NCI-H2171 (cell line): ENCODE measurements at regions not wholly inside any gene's neighbourhood (a gene's known extent, or its start where the extent isn't known, plus 50 kb on each side); places are given as distances from the start of the nearest gene placed in this dataset.
"Not testable (repeated sequence)": the region's sequence is repeated elsewhere in the genome, so short reads cannot be mapped to it uniquely, and the experiment has no call there.

Experiments
- DNase-seq: peaks from one replicate; lab custom pipeline; 2025; lab: John Stamatoyannopoulos, UW

DNA sequence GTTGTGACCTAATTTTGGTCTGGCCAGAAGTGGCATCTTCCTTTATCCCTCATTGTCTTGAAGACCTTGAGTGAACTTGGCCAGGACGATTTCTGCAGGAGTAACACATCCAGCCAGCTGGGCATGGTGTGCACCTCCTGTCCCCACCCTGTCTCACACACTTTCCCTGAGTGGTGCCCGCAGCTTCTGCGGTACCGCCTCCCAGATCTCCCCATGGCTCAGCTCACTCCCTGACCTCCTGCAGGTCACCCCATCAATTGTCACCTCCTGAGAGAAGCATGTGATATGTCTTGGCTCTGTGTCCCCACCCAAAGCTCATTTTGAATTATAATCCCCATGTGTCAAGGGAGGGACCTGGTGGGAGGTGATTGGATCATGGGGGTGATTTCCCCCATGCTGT is 50.2 kb upstream of the TP53I11 start:
- DNase-seq: no peak

GRCh38 chr11:45001466-45002165 is 50.9 kb upstream of the TP53I11 start:
- no peak for DNase-seq

DNA sequence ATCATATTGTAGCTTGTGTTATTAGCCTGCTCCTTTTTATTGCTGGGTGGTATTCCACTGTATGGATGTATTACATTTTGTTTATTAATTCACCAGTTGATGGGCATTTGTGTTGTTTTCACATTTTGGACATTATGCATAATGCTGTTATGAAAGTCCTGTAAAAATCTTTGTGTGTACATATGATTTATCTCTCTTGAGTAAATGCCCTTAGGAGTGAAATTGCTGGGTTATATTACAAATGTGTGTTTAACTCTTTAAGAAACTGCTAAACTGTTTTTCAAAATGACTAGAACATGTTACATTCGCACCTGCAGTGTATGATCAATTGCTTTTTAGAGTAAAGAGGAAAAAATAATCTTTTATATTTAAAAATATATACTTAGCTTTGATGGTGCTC is 54.4 kb upstream of the TP53I11 start:
- no peak for DNase-seq

GRCh38 chr11:45007011-45007410 is 56.3 kb upstream of the TP53I11 start:
- no peak for DNase-seq

GRCh38 chr11:45015983-45016382 is 65.3 kb upstream of the TP53I11 start:
- not testable (repeated sequence) for DNase-seq

DNA sequence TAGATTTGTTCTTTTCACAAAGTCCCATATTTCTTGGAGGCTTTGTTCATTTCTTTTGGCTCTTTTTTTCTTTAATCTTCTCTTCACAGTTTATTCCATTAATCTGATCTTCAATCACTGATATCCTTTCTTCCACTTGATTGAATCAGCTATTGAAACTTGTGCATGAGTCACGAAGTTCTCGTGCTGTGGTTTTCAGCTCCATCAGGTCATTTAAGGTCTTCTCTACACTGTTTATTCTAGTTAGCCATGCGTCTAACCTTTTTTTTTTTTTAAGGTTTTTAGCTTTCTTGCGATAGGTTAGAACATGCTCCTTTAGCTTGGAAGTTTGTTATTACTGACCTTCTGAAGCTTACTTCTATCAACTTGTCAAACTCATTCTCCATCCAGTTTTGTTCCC is 65.8 kb upstream of the TP53I11 start:
- not testable (repeated sequence) for DNase-seq

DNA sequence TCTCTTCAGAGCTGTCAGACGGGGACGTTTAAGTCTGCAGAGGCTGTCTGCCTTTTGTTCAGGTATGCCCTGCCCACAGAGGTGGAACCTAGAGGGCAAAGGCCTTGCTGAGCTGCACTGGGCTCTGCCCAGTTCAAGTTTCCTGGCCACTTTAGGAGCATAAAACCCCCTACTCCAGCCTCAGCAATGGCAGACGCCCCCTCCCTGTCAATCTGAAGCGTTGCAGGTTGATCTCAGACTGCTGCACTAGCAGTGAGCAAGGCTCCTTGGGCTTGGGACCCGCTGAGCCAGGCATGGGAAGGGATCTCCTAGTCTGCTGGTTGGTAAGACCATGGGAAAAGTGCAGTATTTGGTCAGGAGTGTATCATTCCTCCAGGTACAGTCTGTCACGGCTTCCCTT is 66.6 kb upstream of the TP53I11 start:
- DNase-seq: no peak

- DNase-seq: no peak
These were observed 70.3 kb upstream of the TP53I11 start for GRCh38 chr11:45021001-45021400.

DNA sequence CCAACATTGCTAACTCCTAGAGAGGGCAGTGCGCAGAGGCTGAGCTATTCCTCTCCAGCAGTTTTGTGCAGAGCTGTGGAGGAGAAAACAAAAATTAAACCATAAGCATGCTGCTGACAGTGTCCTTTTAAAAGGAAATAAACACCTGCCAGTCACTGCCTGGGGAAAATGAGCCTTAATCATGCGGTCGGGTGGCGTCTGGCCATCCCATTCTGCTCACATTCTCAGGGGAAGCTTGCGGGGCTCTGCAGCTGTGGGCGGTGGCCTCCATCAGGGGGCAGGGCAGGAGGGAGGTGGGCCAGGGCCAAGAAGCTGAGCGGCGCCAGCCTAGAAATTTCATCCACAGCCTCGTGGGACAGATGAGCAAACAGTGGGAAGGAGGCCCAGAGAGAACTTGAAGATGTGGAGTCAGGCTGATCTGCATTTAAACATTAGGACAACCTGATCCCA is 71.0 kb upstream of the TP53I11 start:
- peak; percentile 78 for DNase-seq

GRCh38 chr11:45022294-45023064 is 71.8 kb upstream of the TP53I11 start:
- no peak for DNase-seq

GRCh38 chr11:45023065-45023365 is 72.3 kb upstream of the TP53I11 start:
- no peak for DNase-seq

DNA sequence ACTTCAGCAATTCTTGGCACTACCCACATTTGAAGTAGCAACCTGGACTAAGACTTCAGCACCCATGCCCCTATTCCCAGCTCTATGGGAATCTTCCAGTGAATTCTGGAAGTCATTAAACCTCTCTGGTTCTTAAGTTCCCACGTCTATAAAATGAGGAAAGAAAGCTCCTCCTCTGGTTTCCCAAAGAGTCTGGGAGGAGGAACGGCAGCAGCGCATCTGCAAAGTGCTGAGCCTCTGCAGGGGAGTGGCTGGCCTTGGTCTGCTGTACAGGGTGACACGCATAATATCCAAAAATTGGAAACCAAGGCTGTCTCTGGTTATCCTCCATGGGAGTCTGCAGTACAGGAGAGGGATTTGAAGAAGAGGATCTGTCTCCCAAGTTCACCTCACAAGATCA is 73.6 kb upstream of the TP53I11 start:
- no peak for DNase-seq

DNA sequence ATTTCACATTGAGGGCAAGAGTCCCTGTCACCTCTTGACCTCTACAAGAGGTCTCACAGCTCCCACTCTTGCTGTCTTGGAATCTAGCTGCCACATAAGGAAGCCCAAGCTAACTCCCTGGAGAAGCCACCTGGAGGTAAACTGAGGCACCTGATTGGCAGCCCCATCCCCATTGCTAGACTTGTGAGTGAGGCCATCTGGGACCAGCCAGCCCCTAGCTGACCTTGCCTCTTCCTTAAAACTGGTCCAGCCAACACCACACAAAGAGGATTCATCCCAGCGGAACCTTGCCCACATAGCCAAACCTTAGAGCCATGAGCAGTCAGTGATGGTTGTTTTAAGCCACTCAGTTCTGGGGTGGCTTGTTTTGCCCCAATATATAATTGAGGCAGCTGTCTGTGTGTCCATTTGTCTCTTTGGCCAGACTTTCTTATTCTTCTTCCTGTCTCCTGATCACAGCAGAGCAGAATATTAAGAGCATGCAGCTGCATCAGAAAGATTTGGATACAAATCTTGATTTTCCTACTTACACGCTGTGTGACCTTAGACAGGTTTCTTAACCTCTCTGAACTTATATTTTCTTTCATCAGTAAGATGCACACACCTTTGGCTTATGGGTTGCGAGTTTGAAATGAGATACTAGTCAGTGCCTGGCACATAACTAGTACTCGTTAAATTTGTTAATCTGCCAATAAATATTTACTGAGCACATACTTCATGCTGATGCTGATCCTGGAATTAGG is 74.3 kb upstream of the TP53I11 start:
- DNase-seq: no peak

GRCh38 chr11:45025716-45026492 is 75.2 kb upstream of the TP53I11 start:
- peak; percentile 19 for DNase-seq

DNA sequence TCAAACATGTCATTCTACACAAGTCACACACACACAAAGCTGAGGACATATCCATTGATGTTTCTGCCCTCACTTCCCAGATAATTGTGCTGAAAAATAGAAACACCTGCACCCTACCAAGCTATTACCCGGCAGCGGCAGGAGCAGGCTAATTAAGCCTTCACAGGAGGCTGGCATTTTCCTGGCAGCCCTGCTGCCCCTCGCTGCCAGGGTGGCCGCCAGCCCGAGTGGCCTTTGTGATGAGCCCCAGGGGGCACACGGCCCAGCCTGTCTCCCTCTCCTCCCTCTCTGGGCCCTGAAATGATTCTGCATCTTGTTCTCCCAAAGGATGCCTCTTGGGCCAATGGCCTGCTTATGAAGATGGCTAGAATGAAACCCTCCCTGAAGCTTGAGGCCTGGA is 76.2 kb upstream of the TP53I11 start:
- no peak for DNase-seq

- no peak for DNase-seq
These were observed 76.6 kb upstream of the TP53I11 start for GRCh38 chr11:45027312-45027711.

- no peak for DNase-seq
These were observed 78.4 kb upstream of the TP53I11 start for GRCh38 chr11:45028911-45029682.

DNA sequence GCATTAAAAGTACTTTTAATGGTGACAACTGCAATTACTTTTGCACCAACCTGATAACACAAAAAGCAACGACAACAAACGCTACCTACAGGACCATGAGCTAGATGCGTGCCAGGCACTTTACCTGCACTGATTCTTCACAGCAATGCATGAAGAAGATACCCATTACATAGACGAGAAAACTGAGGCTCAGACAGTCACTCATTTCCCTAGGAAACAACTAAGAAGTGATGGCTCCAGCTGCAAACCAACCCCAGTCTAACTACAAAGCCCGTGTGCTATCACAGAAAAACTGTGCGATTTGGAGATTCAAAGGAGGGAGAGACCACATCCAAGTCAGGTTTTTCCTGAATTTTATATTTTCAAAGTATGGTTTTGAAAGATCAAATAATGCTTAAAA is 80.1 kb upstream of the TP53I11 start:
- DNase-seq: no peak

- no peak for DNase-seq
These were observed 81.3 kb upstream of the TP53I11 start for GRCh38 chr11:45031912-45032519.

DNA sequence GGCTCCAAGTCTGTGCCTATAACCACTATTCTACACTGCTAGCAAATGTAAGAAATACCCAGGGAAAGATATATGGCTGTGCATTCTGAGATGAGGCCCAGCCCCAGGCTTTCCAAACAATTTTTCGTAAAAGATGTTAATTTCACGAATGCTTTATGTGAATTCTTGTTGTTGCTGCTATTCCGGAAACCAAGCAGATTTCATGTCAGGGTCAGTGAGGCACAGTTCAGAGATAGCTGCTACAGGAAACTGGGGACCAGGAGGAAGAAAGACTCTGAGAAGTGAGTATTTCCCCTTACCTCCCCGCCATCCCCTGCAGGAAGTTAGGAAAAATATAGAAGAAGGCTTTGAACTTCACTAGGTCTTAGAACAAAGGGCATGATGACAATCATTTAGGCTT is 84.7 kb upstream of the TP53I11 start:
- DNase-seq: no peak

DNA sequence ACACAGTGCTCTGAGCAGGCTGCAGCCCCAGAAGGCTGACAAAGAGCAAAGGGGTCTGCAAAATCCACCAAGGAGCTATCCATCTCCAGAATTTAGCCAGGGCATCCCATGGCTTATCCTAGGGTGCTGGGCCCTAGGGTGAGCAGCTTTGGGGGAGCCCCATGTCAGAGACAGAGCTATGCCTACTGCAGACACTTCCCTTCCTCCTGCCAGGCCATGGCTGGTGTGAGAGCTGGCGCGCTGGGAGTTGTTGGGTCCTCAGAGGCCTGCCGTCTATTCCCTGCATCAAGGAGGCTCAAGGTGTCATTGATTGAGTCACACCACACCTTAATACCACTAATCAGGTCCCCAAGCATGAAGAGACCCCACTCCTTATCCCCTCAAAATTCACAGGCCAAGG is 85.3 kb upstream of the TP53I11 start:
- DNase-seq: no peak
